ENCODE measurements at regions not wholly inside any gene's neighbourhood (a gene's known extent, or its start where the extent isn't known, plus 50 kb on each side); places are given as distances from the start of the nearest gene placed in this dataset.
"Not testable (repeated sequence)": the region's sequence is repeated elsewhere in the genome, so short reads cannot be mapped to it uniquely, and the experiment has no call there.

DNA sequence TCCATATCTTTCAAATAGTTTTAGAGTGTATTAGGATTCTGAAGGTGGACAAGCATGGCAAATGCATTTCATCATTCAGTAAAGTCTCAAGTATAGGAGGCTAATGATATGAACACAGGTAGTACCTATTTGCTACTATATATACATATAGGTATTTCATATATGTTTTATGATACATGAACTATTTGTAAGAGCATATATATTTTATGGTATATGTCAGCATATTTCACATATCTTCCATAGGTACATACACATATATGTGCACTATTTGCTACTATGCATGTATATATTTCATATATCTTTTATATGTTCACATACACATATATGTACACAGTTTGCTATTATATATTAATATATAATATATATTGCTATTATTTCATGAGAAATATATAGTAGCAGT, 1291.7 kb upstream of the MIR17HG start:
- DNase-seq (ENCODE audit: extremely low read depth, low read depth) = no peak

DNA sequence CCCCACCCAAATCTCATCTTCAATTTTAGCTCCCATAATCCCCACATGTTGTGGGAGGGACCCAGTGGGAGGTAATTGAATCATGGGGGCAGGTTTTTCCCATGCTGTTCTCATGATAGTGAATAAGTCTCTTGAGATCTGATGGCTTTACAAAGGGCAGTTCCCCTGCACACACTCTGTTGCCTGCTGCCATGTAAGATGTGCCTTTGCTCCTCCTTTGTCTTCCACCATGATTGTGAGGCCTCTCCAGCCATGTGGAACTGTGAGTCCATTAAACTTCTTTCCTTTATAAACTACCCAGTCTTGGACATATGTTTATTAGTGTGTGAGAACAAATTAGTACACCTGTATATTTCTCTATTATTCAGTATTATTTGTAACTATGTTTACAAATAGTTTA, 1283.3 kb upstream of the MIR17HG start:
- DNase-seq (ENCODE audit: extremely low read depth, low read depth) = not testable (repeated sequence)

DNA sequence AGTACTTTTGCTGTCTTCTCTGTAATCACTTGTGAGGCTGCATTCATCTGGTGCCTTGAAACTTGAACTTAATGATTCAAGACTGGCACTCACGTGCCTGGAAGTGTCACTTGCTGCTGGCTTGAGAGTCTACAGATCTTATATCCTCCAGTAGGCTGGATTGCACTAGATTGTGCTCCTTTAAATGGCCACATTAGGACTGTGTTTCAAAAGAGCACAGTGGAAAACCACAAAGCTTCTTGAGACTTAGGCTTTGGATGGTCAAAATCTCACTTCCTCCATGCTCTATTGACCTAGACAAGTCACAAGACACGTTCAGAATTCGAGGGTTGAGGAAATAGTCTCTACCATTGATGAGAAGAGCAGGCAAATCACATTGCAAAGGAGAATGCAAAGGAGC, 1278.8 kb upstream of the MIR17HG start:
- DNase-seq (ENCODE audit: extremely low read depth, low read depth) = no peak

DNA sequence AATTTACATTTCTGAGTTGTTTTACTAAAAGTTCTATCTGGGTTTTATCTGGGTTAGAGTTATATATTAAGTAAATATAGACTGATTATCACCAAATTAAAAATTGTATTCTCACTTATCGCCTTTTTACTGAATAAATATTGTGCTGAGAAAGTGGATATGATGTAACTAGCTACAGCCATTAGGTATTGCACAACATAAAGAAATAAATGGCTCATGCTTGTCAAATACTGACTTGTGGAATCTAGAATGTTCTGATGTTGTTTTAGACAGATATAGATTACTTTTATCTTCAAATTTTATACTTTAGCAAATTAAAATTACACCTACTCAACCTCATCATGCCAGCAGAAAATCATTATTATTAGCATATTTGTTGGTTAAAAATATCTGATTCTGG, 1277.1 kb upstream of the MIR17HG start:
- DNase-seq (ENCODE audit: extremely low read depth, low read depth) = no peak

DNA sequence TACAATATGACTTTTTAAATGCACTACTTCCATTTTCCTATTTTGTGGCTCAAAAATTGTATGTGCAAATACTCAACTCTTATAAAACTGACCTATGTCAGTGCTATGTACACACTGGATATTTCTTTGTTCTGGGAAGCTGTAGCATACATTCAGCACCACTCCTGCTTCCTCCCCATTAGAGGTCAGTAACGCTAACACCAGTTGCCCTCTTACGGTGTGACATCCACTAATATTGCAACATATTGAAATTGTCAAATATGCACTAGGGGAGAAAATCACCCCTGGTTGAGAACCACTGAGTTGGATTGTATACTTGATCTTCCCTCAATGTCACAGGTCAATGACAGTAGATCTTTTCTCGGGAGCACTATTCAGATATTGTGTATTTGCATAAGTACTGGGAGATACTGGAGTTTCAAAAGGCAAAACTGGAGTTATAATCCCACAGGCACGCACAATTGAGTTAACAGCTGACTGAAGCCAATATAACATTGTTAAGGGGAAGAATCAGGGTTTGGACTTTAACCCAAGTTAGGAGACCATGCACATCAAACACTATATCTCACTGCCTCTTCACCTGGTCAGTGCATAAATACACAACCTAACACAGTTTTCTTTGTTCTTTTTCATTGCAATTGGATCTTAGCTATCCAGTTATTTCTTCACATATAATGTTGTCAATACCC, 1276.5 kb upstream of the MIR17HG start:
- no peak for DNase-seq (ENCODE audit: extremely low read depth, low read depth)

DNA sequence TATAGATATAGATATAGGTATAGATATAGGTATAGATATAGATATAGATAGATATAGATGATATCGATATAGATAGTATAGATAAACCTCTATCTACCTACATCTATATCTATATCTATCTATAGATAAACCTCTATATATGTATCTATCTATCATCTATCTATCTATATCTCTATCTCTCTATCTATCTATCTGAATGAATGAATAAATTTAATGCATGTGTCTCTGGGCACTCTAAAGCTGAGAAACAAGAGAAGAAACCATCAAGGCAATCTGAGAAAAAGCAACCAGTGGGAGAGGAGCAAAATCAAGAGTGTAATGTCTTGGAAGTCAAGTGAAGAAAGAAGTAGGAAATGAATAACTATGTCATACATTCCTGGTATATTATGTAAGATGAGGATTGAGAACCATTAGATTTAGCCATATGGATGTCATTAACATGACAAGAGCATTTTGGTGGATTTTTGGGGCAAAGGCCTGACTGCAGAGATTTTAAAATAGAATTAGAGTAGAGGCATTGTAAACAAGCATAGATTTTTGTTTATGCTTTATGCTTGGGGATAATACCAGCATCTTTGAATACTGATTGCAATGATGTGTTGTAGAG, 1262.7 kb upstream of the MIR17HG start:
- DNase-seq (ENCODE audit: extremely low read depth, low read depth) = no peak

DNA sequence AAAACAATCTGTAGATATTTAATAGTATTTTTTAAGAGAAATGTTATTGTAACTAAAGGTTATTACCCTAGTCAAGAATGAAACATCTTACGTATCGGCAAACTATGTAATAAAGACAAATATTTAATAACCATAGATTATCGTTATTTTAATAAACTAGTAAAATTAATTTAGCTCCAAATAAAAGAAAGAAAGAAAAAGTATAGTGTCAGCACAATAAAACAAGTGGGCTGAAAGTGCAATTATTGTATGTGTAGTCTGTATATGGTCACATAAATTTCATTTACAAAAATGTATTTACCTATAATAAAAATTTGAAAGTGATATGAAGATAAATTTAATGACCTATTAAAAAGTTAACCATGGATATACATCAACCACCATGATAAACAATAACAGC, 1258.4 kb upstream of the MIR17HG start:
- no peak for DNase-seq (ENCODE audit: extremely low read depth, low read depth)

DNA sequence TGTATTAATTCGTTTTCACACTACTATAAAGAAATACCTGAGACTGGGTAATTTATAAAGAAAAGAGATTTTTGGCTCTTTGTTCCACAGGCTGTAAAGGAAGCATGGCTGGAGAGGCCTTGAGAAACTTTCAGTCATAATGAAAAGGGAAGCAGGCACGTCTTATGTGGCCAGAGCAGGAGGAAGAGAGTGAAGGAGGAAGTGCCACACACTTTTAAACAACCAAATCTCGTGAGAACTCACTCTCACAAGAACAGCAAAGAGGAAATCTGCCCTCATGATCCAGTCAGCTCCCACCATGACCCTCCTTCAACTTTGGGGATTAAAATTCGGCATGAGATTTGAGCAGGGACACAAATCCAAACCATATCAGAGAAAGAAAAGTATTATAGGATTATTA, 1255.9 kb upstream of the MIR17HG start:
- DNase-seq (ENCODE audit: extremely low read depth, low read depth) = no peak

DNA sequence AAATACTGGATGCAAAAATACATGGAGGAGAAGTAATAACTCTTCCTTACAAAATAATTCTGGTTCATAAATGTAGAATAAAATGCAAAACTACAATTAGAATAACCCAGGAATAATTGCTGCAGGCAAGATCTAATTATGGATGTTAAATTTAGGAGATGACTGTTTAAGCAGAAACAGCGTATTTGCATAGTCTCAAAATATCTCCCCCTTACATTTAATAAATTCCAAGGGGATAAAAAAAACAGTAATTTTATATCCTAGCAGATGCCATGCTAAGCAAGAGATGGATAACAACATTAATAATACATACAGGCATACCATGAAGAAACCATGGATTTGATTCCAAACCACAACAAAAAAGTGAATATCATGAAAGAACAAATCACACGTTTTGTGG, 1253.1 kb upstream of the MIR17HG start:
- no peak for DNase-seq (ENCODE audit: extremely low read depth, low read depth)

DNA sequence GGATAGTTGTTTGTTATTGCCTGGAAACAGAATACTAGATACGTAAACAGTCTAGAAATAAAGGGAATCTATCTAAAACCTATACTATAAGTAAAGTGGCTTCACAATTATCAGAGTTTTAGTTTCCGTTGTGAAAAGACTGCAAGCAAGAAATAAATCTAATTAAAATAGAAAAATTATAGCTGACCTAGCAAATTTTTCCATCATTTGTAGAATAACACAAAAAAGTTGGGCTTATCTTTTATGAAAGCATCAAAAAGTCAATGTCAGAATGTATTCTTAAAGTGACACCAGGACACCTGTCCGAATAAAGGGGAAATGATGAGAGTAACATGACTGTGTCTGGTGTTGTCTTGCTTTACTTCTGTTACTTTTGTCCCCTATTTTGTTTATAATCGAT, 1248.9 kb upstream of the MIR17HG start:
- DNase-seq (ENCODE audit: extremely low read depth, low read depth) = no peak

DNA sequence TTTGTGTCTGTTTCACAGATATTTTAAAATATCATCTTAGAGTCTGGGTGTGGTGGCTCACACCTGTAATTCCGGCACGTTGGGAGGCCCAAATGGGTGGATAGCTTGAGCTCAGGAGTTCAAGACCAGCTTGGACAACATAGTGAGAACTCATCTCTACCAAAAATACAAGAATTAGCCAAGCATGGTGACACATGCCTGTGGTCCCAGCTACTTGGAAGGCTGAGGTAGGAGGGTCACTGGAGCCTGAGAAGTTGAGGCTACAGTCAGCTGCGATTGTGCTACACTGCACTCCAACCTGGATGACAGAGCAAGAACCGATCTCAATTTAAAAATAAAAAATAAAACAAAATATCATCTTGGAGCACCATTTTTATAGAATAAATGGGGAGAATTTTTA, 1247.6 kb upstream of the MIR17HG start:
- DNase-seq (ENCODE audit: extremely low read depth, low read depth) = no peak

DNA sequence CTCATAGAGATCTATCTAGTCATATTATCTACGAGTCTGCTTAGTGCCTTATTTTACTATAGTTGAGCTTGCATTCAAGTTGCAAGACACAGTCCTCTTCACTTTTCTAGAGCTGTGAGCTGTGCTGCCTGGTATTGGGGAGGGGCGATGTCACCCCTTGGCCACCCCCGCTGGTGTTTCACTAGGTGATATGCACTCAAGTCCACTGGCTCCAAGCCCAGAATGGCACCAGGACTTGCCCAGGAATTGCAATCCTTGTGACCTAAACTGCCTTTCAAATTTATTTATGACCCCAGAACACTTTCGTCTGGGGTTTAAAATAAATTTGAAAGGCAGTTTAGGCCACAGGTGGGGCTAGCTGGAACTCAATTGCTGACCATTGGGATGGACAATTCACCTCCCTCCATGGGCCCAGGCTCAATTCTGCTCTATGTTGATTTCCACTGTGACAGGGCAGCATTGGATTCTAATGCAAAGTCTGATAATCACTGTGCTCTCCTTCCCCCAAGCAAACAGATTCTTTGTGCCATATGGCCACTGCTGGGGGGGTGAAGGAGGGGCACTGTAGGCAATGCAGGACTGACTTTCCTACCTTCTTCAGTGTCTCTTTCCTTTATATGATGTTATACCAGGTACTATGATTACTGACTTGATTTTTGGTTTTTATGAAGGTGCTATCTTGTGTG, 1244.2 kb upstream of the MIR17HG start:
- DNase-seq (ENCODE audit: extremely low read depth, low read depth) = no peak

DNA sequence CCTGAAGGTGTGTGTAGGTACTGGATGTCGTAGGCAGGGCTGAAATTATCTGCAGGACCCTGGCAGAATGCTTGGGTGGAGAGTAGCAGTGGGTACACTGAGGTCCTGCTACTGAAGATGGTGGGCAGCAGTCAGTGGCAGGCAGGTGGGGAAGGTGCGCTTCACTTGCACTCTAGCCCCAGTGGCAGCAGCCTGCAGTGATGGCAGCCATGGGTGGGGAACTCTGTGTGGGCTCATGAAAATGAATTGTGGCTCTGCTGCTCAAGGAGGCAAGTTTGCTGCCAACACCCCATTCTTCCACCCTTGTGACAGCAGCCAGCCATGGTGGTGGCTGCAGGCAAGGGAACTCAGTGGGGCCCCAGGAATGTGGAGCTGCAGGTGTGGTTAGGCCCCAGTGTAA, 1242.7 kb upstream of the MIR17HG start:
- DNase-seq (ENCODE audit: extremely low read depth, low read depth) = no peak

DNA sequence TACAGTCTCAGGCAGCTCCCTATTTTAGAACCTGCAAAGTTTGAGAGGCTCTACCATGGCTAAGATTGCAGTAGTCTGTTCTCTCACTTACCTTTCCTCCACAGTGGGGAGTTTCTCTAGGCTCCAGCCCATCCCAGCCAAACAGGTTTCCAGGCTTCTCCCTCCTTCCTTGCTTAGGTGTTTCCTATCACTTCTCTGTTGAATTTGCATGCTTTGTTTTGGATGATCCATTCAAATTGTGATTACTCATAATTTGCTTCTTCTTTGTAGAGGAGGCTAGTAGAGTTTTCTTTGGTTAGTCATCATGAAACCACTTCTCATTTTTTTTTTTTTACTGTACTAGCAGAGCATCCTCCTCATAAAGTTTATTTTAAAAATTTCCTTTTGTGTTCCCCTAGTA, 1242.2 kb upstream of the MIR17HG start:
- DNase-seq (ENCODE audit: extremely low read depth, low read depth) = no peak

DNA sequence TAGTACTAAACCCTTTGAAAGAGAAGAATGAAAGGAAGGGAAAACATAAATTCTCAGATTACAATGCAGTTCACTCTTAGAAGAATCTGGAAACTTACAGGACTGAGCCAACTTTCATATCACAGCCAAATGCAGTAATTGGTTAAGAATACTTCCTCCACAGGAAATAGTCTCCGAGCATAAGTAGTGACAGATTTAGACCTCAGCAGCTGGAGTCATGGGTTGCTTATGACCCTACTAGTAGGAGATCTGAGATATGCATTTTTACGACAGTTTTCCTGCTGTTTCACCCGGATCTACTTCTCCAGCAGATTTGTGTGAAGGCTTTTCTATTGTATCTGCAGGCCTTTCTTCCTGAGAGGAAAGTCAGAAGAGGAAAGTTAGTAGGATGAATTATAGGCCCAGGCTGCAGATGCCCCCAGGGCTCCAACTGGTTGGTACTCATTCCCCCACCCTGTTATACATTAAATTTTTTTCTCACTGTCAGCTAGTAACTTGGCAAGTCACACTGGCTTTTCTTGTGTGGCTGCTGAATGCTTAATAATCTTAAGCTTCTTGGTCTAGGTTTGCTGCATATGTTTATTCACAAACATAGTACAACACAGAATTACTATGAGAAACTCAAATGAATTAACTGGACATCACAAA, 1241.5 kb upstream of the MIR17HG start:
- no peak for DNase-seq (ENCODE audit: extremely low read depth, low read depth)

DNA sequence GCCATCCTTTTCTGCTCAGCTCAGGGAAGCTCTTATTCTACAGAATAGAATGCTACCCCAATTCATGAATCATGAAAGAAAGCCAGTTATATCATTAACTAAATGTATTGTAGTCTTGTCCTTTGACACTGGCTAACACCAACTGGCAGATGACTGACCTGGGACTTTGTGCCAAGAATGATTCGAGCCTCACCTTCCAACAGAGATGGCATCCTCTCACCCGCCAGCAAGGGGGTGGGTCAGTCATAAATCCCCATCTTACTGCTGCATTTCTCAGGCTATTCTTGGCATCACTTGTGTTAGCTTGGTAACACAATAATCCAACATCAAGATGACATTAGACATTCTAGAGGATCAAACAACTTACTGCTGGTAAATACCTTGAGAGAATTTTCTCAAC, 1239.8 kb upstream of the MIR17HG start:
- DNase-seq (ENCODE audit: extremely low read depth, low read depth) = no peak

DNA sequence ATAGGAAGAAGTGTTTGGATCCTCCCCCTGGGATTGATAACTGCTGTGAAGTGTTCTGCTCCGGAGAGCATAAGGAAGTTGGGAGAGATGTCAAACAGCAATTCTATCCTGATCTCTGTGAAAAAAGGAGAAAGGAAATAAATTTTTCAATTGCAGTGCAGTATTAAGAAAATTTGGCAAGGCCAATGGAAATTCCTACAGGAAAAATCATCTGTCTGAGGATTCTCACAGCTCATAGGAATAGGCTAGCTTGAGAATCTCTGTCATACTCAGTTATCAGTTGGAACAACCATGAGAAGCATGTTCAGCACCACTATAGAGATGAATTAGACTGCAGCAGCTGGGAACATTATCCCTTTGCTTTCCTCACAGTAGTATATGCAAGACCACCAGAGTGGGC, 1238.9 kb upstream of the MIR17HG start:
- no peak for DNase-seq (ENCODE audit: extremely low read depth, low read depth)

DNA sequence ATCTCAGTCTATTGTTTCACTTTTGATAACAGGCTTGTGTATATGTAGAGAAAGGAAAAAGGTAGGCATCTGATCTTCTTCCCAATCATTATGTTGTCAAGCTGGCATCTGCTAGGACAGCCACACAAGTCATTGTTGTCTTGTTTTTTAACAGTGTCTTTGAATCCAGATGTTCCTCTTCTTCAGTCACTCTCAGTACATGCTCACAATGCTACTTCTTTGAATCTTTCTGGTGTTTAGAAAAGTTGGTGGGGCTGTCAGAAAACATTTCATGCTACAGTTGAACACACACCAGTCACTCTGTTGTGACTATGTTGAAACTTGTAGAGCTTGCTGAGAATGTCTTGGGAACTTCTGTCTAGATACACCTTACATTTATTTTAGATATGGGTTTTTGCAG, 1231.4 kb upstream of the MIR17HG start:
- DNase-seq (ENCODE audit: extremely low read depth, low read depth) = no peak

DNA sequence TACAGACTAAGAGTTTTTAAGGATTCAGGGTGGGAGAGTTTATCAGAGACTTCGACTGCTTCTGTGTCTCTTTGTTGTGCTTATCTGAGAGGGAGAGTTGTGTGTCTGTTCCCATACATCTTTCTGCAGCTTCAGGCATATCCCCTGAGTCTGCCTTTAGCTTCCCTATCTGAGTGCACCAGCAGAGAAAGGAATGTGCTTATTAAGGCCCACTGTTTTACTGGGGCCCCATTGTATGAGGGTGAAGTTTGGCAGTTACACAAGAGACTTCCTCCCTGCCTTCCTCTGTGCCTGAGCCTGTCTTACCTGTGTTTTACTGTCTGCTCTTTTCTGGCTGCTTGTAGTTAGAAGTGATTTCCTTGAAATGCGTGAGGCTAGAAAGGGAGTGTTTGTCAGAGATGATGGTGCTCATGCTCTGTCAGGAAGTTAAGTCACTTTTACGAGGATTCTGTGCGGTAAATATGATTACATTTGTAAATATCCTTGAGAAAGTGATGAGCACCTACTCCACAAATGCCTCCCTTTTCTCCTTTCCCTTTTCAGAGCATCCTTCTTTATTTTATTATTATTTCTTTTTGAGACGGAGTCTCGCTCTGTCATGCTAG, 1228.9 kb upstream of the MIR17HG start:
- DNase-seq (ENCODE audit: extremely low read depth, low read depth) = no peak

DNA sequence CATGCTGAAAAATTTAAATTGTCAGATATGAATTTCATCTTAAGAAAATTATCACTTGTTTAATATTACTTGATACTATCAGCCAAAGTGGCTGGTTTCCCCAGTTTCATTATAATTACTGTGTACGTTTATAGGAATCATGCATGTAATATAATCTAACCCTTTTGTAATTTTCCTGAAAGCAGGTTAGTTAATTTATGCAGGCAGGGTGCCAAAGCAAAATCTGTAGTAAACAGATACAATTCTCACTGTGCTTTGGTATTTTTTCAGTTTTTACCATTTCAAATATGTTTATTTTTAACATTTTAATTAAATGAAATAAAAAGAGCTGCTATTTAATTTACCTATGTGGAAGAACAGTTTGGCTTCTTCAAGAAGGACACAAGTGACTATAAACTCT, 1227.5 kb upstream of the MIR17HG start:
- no peak for DNase-seq (ENCODE audit: extremely low read depth, low read depth)

DNA sequence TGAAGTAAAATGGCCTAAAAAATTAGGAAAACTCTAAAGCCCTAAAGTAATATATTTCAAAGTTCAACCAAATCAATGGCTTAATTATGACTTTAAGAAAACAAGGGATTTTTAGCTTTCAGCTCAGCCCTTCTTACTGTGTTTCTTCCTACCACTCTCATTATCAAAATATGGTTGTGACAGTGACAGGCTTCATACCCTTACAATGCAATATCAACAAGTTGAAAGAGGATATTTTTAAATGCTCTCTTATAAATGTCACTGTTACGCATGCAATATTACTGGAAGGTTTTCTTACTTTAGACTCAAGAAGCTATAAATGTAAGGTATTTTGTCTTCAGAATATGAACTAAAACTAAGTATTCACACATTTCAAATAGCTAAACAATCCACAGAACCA, 1225.7 kb upstream of the MIR17HG start:
- no peak for DNase-seq (ENCODE audit: extremely low read depth, low read depth)
